Astrocyte (in vitro differentiated cells and primary cell): ENCODE measurements at regions not wholly inside any gene's neighbourhood (a gene's known extent, or its start where the extent isn't known, plus 50 kb on each side); places are given as distances from the start of the nearest gene placed in this dataset.

Experiments
- DNase-seq: peaks from one replicate; pipeline ENCODE4 v3.0.0-alpha.2; 2010; ENCODE audit warnings: low read depth
- FAIRE-seq: peaks from 2 replicates; lab custom pipeline; 2011; peaks lifted over from hg19 to GRCh38; lab: Jason Lieb, UNC
- H2AFZ ChIP-seq: 2 replicates; pipeline ENCODE4 v1.6.0; 2012; ENCODE audit warnings: low read depth, low read length, inconsistent platforms
- H3K27ac ChIP-seq: 2 replicates; pipeline ENCODE4 v1.5.1; 2011; ENCODE audit warnings: low read depth, low read length, inconsistent platforms
- H3K27me3 ChIP-seq: 2 replicates; pipeline ENCODE4 v1.6.0; 2011; ENCODE audit warnings: low read length, inconsistent platforms; ENCODE audit not compliant: insufficient read depth
- H3K36me3 ChIP-seq: 2 replicates; pipeline ENCODE4 v1.5.1; 2011; ENCODE audit warnings: low read length, inconsistent platforms; ENCODE audit not compliant: insufficient read depth
- H3K4me1 ChIP-seq: 2 replicates; pipeline ENCODE4 v1.5.1; 2011; ENCODE audit warnings: low read length, inconsistent platforms; ENCODE audit not compliant: insufficient read depth
- H3K4me2 ChIP-seq: 2 replicates; pipeline ENCODE4 v1.6.0; 2012; ENCODE audit warnings: low read length, inconsistent platforms
- H3K4me3 ChIP-seq: 2 replicates; pipeline ENCODE4 v1.5.1; 2011; ENCODE audit warnings: low read depth, mild to moderate bottlenecking, low read length, inconsistent platforms; ENCODE audit not compliant: insufficient read depth
- H3K79me2 ChIP-seq: 2 replicates; pipeline ENCODE4 v1.6.0; 2012; ENCODE audit warnings: mild to moderate bottlenecking, low read length, inconsistent platforms; ENCODE audit not compliant: insufficient read depth
- H3K9ac ChIP-seq: 2 replicates; pipeline ENCODE4 v1.6.0; 2012; ENCODE audit warnings: mild to moderate bottlenecking, low read length, inconsistent platforms
- H3K9me3 ChIP-seq: 2 replicates; pipeline ENCODE4 v1.5.1; 2012; ENCODE audit warnings: low read depth, mild to moderate bottlenecking, low read length, inconsistent platforms; ENCODE audit not compliant: insufficient read depth
- H4K20me1 ChIP-seq: 2 replicates; pipeline ENCODE4 v1.6.0; 2012; ENCODE audit warnings: low read length, inconsistent platforms; ENCODE audit not compliant: insufficient read depth
- H3K27ac Mint-ChIP-seq: one replicate; pipeline ENCODE4 v1.8.0; 2021; ENCODE audit warnings: mild to moderate bottlenecking, mixed read lengths; ENCODE audit not compliant: unreplicated experiment
- H3K27me3 Mint-ChIP-seq: one replicate; pipeline ENCODE4 v1.8.0; 2021; ENCODE audit warnings: low read depth, mixed read lengths; ENCODE audit not compliant: unreplicated experiment
- H3K36me3 Mint-ChIP-seq: one replicate; pipeline ENCODE4 v1.8.0; 2021; ENCODE audit warnings: low read depth, mixed read lengths; ENCODE audit not compliant: unreplicated experiment
- H3K4me1 Mint-ChIP-seq: one replicate; pipeline ENCODE4 v1.8.0; 2021; ENCODE audit warnings: low read depth, mixed read lengths; ENCODE audit not compliant: unreplicated experiment
- H3K4me3 Mint-ChIP-seq: one replicate; pipeline ENCODE4 v1.8.0; 2021; ENCODE audit warnings: mild to moderate bottlenecking, moderate library complexity, mixed read lengths; ENCODE audit not compliant: unreplicated experiment
- H3K9me3 Mint-ChIP-seq: one replicate; pipeline ENCODE4 v1.8.0; 2021; ENCODE audit warnings: mild to moderate bottlenecking, mixed read lengths; ENCODE audit not compliant: unreplicated experiment
- EZH2 ChIP-seq: IDR thresholded peaks from 2 replicates; pipeline ENCODE4 v1.6.1; 2012; ENCODE audit warnings: mild to moderate bottlenecking, low read length, inconsistent platforms; ENCODE audit not compliant: insufficient read depth
- TF ChIP-seq, protein P1 (sequence below): IDR thresholded peaks from 2 replicates; pipeline ENCODE4 v1.5.1; 2011; ENCODE audit warnings: low read depth, mild to moderate bottlenecking, inconsistent platforms, low read length, moderate library complexity; ENCODE audit not compliant: insufficient read depth

DNA sequence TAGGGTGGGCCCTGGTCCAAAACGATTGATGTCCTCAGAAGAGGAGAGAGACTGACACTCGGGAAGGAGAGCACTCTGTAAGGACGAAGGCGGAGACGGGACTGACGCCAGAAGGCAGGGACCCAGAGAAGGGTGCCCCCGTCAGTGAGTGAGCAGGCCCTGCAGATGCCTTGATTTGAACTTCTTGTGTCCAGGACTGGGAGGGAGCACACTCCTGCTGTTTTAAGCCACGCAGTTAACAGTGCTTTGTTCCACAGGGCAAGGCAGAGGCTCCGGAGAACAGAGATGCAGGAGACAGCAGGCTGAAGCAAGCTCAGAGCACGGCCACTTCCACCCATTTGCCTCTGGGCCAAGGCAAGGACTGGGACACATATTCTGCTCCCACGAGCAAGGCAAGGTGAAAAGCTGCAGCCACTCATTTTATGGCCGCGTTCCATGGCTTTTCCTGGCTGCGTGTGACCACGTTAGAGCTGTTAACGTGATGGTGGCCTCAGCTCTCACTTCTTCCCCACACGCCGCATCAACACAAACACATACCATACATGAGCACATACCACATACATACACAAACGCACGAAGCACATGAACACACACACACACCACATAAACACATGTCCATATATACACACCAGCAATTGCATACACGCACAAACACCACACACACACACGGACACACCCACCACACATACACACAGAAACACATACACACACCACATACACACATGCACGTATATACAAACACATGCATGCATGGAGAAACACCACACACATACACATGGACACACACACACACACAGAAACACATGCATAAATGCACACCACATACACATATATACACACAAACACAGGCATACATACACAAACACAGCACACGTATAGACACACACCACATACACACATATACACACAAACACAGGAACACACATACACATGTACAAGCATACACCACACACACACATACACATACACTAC, 521.0 kb upstream of the MYT1L start:
- no peaks in the 10 kb centered on the region for H3K4me1 Mint-ChIP-seq
- no peak overlapping the region for H3K27ac Mint-ChIP-seq
- H3K4me3 ChIP-seq, result no peak overlapping the region
- DNase-seq (no peak), FAIRE-seq (no peak)
- no peaks in the 10 kb centered on the region for H4K20me1 ChIP-seq
- no peaks in the 10 kb centered on the region for H3K36me3 Mint-ChIP-seq
- no peaks in the 10 kb centered on the region for H3K9me3 Mint-ChIP-seq
- no peak overlapping the region for H3K27ac ChIP-seq
- H3K27me3 Mint-ChIP-seq, result no peaks in the 10 kb centered on the region
- no peak overlapping the region for H2AFZ ChIP-seq
- no peak overlapping the region for H3K4me2 ChIP-seq
- no peaks in the 10 kb centered on the region for H3K27me3 ChIP-seq
- H3K9me3 ChIP-seq, result peaks cover 5% of the 10 kb centered on the region
- no peaks in the 10 kb centered on the region for H3K4me1 ChIP-seq
- H3K9ac ChIP-seq, result no peak overlapping the region
- H3K79me2 ChIP-seq, result no peaks in the 10 kb centered on the region
- H3K36me3 ChIP-seq, result no peaks in the 10 kb centered on the region
- no peak for TF ChIP-seq EZH2
- TF ChIP-seq, protein P1, sequence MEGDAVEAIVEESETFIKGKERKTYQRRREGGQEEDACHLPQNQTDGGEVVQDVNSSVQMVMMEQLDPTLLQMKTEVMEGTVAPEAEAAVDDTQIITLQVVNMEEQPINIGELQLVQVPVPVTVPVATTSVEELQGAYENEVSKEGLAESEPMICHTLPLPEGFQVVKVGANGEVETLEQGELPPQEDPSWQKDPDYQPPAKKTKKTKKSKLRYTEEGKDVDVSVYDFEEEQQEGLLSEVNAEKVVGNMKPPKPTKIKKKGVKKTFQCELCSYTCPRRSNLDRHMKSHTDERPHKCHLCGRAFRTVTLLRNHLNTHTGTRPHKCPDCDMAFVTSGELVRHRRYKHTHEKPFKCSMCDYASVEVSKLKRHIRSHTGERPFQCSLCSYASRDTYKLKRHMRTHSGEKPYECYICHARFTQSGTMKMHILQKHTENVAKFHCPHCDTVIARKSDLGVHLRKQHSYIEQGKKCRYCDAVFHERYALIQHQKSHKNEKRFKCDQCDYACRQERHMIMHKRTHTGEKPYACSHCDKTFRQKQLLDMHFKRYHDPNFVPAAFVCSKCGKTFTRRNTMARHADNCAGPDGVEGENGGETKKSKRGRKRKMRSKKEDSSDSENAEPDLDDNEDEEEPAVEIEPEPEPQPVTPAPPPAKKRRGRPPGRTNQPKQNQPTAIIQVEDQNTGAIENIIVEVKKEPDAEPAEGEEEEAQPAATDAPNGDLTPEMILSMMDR, result no peak
- no peak overlapping the region for H3K4me3 Mint-ChIP-seq

GRCh38 chr2:2851316-2851715, 520.2 kb upstream of the MYT1L start:
- H3K79me2 ChIP-seq, result no peaks in the 10 kb centered on the region
- H3K4me1 ChIP-seq, result no peaks in the 10 kb centered on the region
- Mint-ChIP-seq H3K4me1 (no peaks in the 10 kb centered on the region), H3K27me3 (no peaks in the 10 kb centered on the region), H3K27ac (no peak overlapping the region), H3K36me3 (no peaks in the 10 kb centered on the region), H3K4me3 (no peak overlapping the region), H3K9me3 (no peaks in the 10 kb centered on the region)
- FAIRE-seq (no peak), DNase-seq (no peak)
- no peak overlapping the region for H3K4me3 ChIP-seq
- no peak for TF ChIP-seq EZH2
- TF ChIP-seq, protein P1, result no peak
- H3K27me3 ChIP-seq, result no peaks in the 10 kb centered on the region
- H3K36me3 ChIP-seq, result no peaks in the 10 kb centered on the region
- no peaks in the 10 kb centered on the region for H4K20me1 ChIP-seq
- H3K27ac ChIP-seq, result no peak overlapping the region
- no peak overlapping the region for H2AFZ ChIP-seq
- H3K4me2 ChIP-seq, result no peak overlapping the region
- no peak overlapping the region for H3K9ac ChIP-seq
- H3K9me3 ChIP-seq, result peaks cover 5% of the 10 kb centered on the region

DNA sequence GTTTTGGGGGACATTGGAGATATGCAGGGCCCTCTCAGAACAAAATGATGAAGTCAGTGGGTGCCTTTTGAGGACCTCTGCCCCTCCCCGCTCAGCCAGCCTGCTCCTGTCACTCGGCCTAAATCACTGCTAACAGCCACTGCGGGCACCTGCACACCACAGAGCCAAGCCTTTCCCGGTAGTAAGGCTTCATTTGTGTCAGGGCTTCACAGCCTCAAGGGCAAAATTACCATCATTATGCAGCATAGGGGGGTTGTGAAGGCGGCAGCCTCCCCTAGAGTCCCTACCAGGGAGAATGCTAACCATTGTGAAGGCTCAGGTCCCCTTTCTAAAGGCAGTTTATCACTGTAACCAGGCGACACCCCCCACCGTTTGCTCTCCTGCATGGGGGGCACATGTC, 519.8 kb upstream of the MYT1L start:
- no peak overlapping the region for H2AFZ ChIP-seq
- H3K27ac ChIP-seq, result no peak overlapping the region
- H3K4me3 Mint-ChIP-seq, result no peak overlapping the region
- TF ChIP-seq, protein P1, result no peak
- TF ChIP-seq EZH2, result no peak
- H3K4me3 ChIP-seq, result no peak overlapping the region
- no peaks in the 10 kb centered on the region for H3K9me3 Mint-ChIP-seq
- no peaks in the 10 kb centered on the region for H3K4me1 ChIP-seq
- DNase-seq, result no peak
- H3K27me3 ChIP-seq, result no peaks in the 10 kb centered on the region
- H3K4me2 ChIP-seq, result no peak overlapping the region
- H3K9ac ChIP-seq, result no peak overlapping the region
- no peaks in the 10 kb centered on the region for H4K20me1 ChIP-seq
- H3K4me1 Mint-ChIP-seq, result no peaks in the 10 kb centered on the region
- peaks cover 5% of the 10 kb centered on the region for H3K9me3 ChIP-seq
- no peak overlapping the region for H3K27ac Mint-ChIP-seq
- no peaks in the 10 kb centered on the region for H3K79me2 ChIP-seq
- no peaks in the 10 kb centered on the region for H3K36me3 ChIP-seq
- H3K36me3 Mint-ChIP-seq, result no peaks in the 10 kb centered on the region
- peaks cover 3% of the 10 kb centered on the region for H3K27me3 Mint-ChIP-seq
- no peak for FAIRE-seq
